Neural progenitor cell (in vitro differentiated cells): ENCODE measurements at regions not wholly inside any gene's neighbourhood (a gene's known extent, or its start where the extent isn't known, plus 50 kb on each side); places are given as distances from the start of the nearest gene placed in this dataset.

Experiments used
- DNase-seq: peaks from one replicate; pipeline ENCODE4 v3.0.0-alpha.2; 2016; ENCODE audit warnings: low spot score
- H2AFZ ChIP-seq: fragments of 200-600 bp; sonication (generic); replicated peaks from 2 replicates; pipeline ENCODE4 v1.6.1; 2016; ENCODE audit warnings: antibody characterized with exemption
- H3F3A ChIP-seq: fragments of 200-600 bp; sonication (generic); 2 replicates; pipeline ENCODE4 v1.6.1; 2016; ENCODE audit warnings: antibody characterized with exemption, low read depth
- H3K27ac ChIP-seq: fragments of 200-600 bp; sonication (generic); 2 replicates; pipeline ENCODE4 v1.5.1; 2016; ENCODE audit warnings: mild to moderate bottlenecking
- H3K27me3 ChIP-seq: fragments of 200-600 bp; sonication (generic); 2 replicates; pipeline ENCODE4 v1.6.1; 2016; ENCODE audit warnings: mild to moderate bottlenecking, moderate library complexity
- H3K36me3 ChIP-seq: fragments of 200-600 bp; sonication (generic); 2 replicates; pipeline ENCODE4 v1.5.1; 2016
- H3K4me1 ChIP-seq: fragments of 200-600 bp; sonication (generic); 2 replicates; pipeline ENCODE4 v1.6.1; 2016; ENCODE audit warnings: mixed run types
- H3K4me2 ChIP-seq: fragments of 200-600 bp; sonication (generic); 2 replicates; pipeline ENCODE4 v1.6.1; 2016
- H3K4me3 ChIP-seq: fragments of 200-600 bp; sonication (generic); 2 replicates; pipeline ENCODE4 v1.5.1; 2016
- H3K79me2 ChIP-seq: fragments of 200-600 bp; sonication (generic); 2 replicates; pipeline ENCODE4 v1.6.1; 2016; ENCODE audit warnings: low read depth
- H3K9ac ChIP-seq: fragments of 200-600 bp; sonication (generic); 2 replicates; pipeline ENCODE4 v1.6.1; 2016
- H3K9me3 ChIP-seq: fragments of 200-600 bp; sonication (generic); 2 replicates; pipeline ENCODE4 v1.5.1; 2016; ENCODE audit warnings: low read depth
- H4K20me1 ChIP-seq: fragments of 200-600 bp; sonication (generic); 2 replicates; pipeline ENCODE4 v1.6.1; 2016; ENCODE audit warnings: low read depth
- H3K27ac Mint-ChIP-seq: 3 replicates; pipeline ENCODE4 v1.8.0; 2021; ENCODE audit warnings: mixed read lengths
- H3K27me3 Mint-ChIP-seq: 2 replicates; pipeline ENCODE4 v1.8.0; 2022; ENCODE audit warnings: low read depth, mild to moderate bottlenecking, inconsistent platforms, moderate library complexity, mixed read lengths; ENCODE audit not compliant: insufficient read depth
- H3K36me3 Mint-ChIP-seq: 3 replicates; pipeline ENCODE4 v1.8.0; 2021; ENCODE audit warnings: mixed read lengths
- H3K4me1 Mint-ChIP-seq: 3 replicates; pipeline ENCODE4 v1.8.0; 2021; ENCODE audit warnings: mixed read lengths
- H3K4me3 Mint-ChIP-seq: 3 replicates; pipeline ENCODE4 v1.8.0; 2021; ENCODE audit warnings: mild to moderate bottlenecking, moderate library complexity, mixed read lengths
- H3K9me3 Mint-ChIP-seq: 3 replicates; pipeline ENCODE4 v1.8.0; 2020; ENCODE audit warnings: mixed read lengths
- EZH2 ChIP-seq: fragments of 200-600 bp; sonication (generic); IDR thresholded peaks from 2 replicates; pipeline ENCODE4 v1.6.1; 2017; ENCODE audit warnings: antibody characterized with exemption, mild to moderate bottlenecking, moderate library complexity
- EZH2phosphoT487 ChIP-seq: fragments of 200-600 bp; sonication (generic); IDR thresholded peaks from 2 replicates; pipeline ENCODE4 v1.6.1; 2017; ENCODE audit warnings: antibody characterized with exemption
- TF ChIP-seq, protein P1 (sequence below): fragments of 200-600 bp; sonication (generic); IDR thresholded peaks from 2 replicates; pipeline ENCODE4 v1.5.1; 2017; ENCODE audit warnings: antibody characterized with exemption, mild to moderate bottlenecking

DNA sequence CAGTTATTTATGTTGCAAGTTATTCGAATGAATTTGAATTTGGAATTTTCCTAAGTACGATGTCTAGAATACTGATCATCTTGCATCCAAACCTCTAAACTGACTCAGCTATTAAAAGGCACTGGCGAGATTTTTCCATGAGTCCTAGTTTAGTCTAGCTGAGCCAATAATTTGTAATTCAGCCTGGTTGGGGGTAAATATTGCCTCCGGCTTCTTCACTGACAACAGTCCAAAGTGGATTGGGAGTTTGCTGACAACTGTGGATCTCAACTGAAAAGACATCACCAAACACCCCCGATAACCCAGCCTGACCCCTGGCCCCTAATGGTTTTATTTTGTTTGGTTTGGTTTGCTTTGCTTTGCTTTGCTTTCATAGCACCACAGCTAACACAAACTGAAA is 189.8 kb upstream of the DAPK1 start:
- no peaks in the 10 kb centered on the region for H3K36me3 Mint-ChIP-seq
- Histone ChIP-seq H3K4me1 (no peaks in the 10 kb centered on the region), H3K9ac (no peak overlapping the region), H3K27ac (no peak overlapping the region), H3F3A (no peaks in the 10 kb centered on the region), H2AFZ (no peak overlapping the region), H3K4me2 (no peak overlapping the region), H3K9me3 (no peaks in the 10 kb centered on the region), H3K36me3 (no peaks in the 10 kb centered on the region), H3K79me2 (no peaks in the 10 kb centered on the region), H3K27me3 (no peaks in the 10 kb centered on the region), H3K4me3 (no peak overlapping the region), H4K20me1 (no peaks in the 10 kb centered on the region)
- no peak for DNase-seq
- no peak overlapping the region for H3K27ac Mint-ChIP-seq
- TF ChIP-seq, protein P1, sequence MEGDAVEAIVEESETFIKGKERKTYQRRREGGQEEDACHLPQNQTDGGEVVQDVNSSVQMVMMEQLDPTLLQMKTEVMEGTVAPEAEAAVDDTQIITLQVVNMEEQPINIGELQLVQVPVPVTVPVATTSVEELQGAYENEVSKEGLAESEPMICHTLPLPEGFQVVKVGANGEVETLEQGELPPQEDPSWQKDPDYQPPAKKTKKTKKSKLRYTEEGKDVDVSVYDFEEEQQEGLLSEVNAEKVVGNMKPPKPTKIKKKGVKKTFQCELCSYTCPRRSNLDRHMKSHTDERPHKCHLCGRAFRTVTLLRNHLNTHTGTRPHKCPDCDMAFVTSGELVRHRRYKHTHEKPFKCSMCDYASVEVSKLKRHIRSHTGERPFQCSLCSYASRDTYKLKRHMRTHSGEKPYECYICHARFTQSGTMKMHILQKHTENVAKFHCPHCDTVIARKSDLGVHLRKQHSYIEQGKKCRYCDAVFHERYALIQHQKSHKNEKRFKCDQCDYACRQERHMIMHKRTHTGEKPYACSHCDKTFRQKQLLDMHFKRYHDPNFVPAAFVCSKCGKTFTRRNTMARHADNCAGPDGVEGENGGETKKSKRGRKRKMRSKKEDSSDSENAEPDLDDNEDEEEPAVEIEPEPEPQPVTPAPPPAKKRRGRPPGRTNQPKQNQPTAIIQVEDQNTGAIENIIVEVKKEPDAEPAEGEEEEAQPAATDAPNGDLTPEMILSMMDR, result no peak
- TF ChIP-seq EZH2, result no peak
- no peak for TF ChIP-seq EZH2phosphoT487
- no peak overlapping the region for H3K4me3 Mint-ChIP-seq
- H3K27me3 Mint-ChIP-seq, result no peaks in the 10 kb centered on the region
- peaks cover 3% of the 10 kb centered on the region for H3K9me3 Mint-ChIP-seq
- peaks cover 7% of the 10 kb centered on the region for H3K4me1 Mint-ChIP-seq

DNA sequence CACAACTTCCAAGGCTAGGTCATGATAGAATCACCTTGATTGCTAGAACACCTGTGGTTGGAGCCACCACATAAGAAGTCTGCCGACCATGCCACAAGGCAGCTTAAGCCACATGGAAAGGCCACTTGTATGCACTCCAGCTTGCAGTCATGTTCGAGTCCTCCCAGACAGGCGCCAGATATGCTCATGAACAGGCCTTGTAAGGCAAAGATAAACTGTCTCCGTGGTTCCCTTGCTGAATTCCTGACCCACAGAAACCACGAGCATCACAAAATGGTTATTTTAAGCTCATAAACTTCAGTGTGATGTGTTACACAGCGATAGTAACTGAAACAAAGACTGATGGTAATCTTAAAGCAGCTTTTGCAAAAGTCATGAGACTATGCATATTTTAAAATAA is 188.4 kb upstream of the DAPK1 start:
- Mint-ChIP-seq H3K27ac (no peak overlapping the region), H3K4me1 (peaks cover 7% of the 10 kb centered on the region), H3K4me3 (no peak overlapping the region), H3K27me3 (no peaks in the 10 kb centered on the region), H3K9me3 (peaks cover 4% of the 10 kb centered on the region), H3K36me3 (no peaks in the 10 kb centered on the region)
- Histone ChIP-seq H3F3A (no peaks in the 10 kb centered on the region), H3K9ac (no peak overlapping the region), H3K4me3 (no peak overlapping the region), H3K36me3 (no peaks in the 10 kb centered on the region), H3K9me3 (no peaks in the 10 kb centered on the region), H4K20me1 (no peaks in the 10 kb centered on the region), H3K27ac (no peak overlapping the region), H3K27me3 (no peaks in the 10 kb centered on the region), H3K79me2 (no peaks in the 10 kb centered on the region), H3K4me1 (no peaks in the 10 kb centered on the region), H2AFZ (no peak overlapping the region), H3K4me2 (no peak overlapping the region)
- no peak for DNase-seq
- TF ChIP-seq EZH2phosphoT487, result no peak

DNA sequence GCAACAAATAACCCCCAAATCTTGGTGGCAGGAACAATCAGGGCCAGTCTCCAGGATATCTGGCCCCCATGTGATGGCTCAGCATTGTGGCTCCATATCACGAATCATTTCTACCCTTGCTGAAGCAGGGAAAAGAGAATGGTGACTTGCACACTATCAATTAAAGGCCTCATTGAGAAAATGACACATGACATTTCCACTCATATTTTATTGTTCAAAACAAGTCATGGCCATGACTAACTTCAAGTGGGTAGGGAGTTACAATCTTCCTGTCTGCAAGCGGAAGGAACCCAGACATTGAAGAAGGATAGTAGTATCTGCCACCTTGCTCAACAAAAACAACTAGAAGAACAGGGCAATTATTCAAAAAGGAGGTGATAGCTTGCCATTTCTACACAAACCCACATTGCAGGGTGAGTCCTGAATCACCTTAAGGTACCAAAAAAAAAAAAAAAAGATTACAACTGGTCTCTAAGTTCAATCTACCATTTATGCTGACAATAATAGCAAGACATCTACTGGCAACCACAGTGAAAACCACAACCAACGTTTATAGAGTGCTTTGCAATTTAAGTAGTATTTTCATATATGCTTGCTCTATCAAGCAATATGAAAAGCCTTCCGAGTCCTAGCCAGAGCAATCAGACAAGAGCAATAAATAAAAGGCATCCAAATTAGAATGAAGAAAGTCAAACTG is 186.7 kb upstream of the DAPK1 start:
- no peak for DNase-seq
- no peaks in the 10 kb centered on the region for H3K27me3 Mint-ChIP-seq
- H3K4me1 Mint-ChIP-seq, result no peaks in the 10 kb centered on the region
- H3K4me2 ChIP-seq, result no peak overlapping the region
- no peaks in the 10 kb centered on the region for H3F3A ChIP-seq
- no peaks in the 10 kb centered on the region for H3K4me1 ChIP-seq
- no peaks in the 10 kb centered on the region for H4K20me1 ChIP-seq
- H3K79me2 ChIP-seq, result no peaks in the 10 kb centered on the region
- H3K9me3 Mint-ChIP-seq, result peaks cover 8% of the 10 kb centered on the region
- no peak overlapping the region for H2AFZ ChIP-seq
- no peak overlapping the region for H3K4me3 Mint-ChIP-seq
- TF ChIP-seq EZH2phosphoT487 (no peak), EZH2 (no peak)
- TF ChIP-seq, protein P1, result no peak
- no peaks in the 10 kb centered on the region for H3K9me3 ChIP-seq
- no peaks in the 10 kb centered on the region for H3K27me3 ChIP-seq
- H3K27ac ChIP-seq, result no peak overlapping the region
- H3K36me3 Mint-ChIP-seq, result no peaks in the 10 kb centered on the region
- no peaks in the 10 kb centered on the region for H3K36me3 ChIP-seq
- H3K9ac ChIP-seq, result no peak overlapping the region
- no peak overlapping the region for H3K4me3 ChIP-seq
- no peak overlapping the region for H3K27ac Mint-ChIP-seq

DNA sequence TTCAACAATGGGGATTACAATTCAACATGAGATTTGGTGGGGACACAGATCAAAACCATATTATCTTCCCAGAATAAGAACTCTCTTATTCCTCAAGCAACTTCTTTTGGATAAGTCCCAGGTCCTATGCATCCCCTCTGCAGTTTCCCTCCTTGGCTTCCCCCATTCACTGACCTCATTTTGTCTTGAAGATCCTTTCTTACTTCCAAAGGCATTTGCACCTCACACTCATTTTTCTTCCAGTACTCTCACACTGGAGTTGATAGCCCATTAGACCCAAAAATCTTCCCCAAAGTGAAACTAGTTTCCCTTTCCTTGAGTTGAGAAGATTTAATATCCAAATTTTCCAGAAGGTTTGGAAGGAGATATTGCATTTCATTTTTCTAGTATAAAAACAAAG is 178.0 kb upstream of the DAPK1 start:
- Histone ChIP-seq H3K4me2 (no peak overlapping the region), H3K4me3 (no peak overlapping the region), H4K20me1 (no peaks in the 10 kb centered on the region), H3K4me1 (no peaks in the 10 kb centered on the region), H3K79me2 (no peaks in the 10 kb centered on the region), H3K9me3 (no peaks in the 10 kb centered on the region), H3F3A (no peaks in the 10 kb centered on the region), H3K27ac (no peak overlapping the region), H3K36me3 (no peaks in the 10 kb centered on the region), H3K27me3 (no peaks in the 10 kb centered on the region), H3K9ac (no peak overlapping the region), H2AFZ (no peak overlapping the region)
- peaks cover 3% of the 10 kb centered on the region for H3K27me3 Mint-ChIP-seq
- peaks cover 8% of the 10 kb centered on the region for H3K9me3 Mint-ChIP-seq
- H3K4me1 Mint-ChIP-seq, result no peaks in the 10 kb centered on the region
- no peak for DNase-seq
- no peaks in the 10 kb centered on the region for H3K36me3 Mint-ChIP-seq
- TF ChIP-seq EZH2phosphoT487 (no peak), EZH2 (no peak)
- TF ChIP-seq, protein P1, result no peak
- no peak overlapping the region for H3K27ac Mint-ChIP-seq
- H3K4me3 Mint-ChIP-seq, result no peak overlapping the region
